ENCODE measurements at regions not wholly inside any gene's neighbourhood (a gene's known extent, or its start where the extent isn't known, plus 50 kb on each side); places are given as distances from the start of the nearest gene placed in this dataset.
"Not testable (repeated sequence)": the region's sequence is repeated elsewhere in the genome, so short reads cannot be mapped to it uniquely, and the experiment has no call there.

DNA sequence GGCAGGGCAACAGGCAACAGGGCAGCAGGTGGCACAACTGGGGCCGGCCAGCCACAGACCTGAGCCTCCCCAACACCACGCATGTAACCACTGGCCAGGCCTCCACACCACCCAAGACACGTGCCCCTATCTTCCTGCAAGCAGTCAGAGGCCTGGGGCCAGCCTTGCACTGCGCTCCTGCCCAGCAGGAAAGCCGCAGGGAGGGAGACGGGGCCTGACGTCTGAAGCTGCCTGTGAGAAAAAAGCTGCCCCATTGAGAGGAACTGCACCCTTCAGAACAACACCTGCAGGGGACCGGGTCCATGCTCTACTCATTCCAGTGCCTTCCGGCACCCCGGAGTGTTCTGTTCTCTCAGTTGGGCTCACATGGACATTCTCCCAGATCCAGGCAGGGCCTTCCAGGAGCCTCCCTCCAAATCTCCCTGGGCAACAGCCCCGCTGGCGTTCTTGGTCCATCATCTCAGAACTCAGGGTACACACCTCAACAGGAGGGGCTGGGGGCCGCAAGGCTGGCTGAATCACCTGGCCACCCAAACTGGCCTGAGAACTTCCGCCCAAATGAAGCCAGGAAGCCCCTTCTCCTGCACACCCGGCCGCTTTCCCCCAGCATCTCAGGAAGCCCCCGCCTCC lies 5403.6 kb upstream of the TPTE start:
- TF ChIP-seq, protein P1, sequence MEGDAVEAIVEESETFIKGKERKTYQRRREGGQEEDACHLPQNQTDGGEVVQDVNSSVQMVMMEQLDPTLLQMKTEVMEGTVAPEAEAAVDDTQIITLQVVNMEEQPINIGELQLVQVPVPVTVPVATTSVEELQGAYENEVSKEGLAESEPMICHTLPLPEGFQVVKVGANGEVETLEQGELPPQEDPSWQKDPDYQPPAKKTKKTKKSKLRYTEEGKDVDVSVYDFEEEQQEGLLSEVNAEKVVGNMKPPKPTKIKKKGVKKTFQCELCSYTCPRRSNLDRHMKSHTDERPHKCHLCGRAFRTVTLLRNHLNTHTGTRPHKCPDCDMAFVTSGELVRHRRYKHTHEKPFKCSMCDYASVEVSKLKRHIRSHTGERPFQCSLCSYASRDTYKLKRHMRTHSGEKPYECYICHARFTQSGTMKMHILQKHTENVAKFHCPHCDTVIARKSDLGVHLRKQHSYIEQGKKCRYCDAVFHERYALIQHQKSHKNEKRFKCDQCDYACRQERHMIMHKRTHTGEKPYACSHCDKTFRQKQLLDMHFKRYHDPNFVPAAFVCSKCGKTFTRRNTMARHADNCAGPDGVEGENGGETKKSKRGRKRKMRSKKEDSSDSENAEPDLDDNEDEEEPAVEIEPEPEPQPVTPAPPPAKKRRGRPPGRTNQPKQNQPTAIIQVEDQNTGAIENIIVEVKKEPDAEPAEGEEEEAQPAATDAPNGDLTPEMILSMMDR (tag by site-specific recombination; IDR thresholded peaks at IDR 0.05), result not testable (repeated sequence)
- TF ChIP-seq, protein P2, sequence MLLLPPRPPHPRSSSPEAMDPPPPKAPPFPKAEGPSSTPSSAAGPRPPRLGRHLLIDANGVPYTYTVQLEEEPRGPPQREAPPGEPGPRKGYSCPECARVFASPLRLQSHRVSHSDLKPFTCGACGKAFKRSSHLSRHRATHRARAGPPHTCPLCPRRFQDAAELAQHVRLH (tag by site-specific recombination; IDR thresholded peaks at IDR 0.05), result not testable (repeated sequence)
- not testable (repeated sequence) for TF ChIP-seq ZNF416, ZFP37 (tag by site-specific recombination; IDR thresholded peaks at IDR 0.05)

Measured in HEK293 (cell line).